ENCODE measurements at regions not wholly inside any gene's neighbourhood (a gene's known extent, or its start where the extent isn't known, plus 50 kb on each side); places are given as distances from the start of the nearest gene placed in this dataset.
A peak's percentile ranks its signal among the peaks of the same experiment; 100 is the strongest.

DNA sequence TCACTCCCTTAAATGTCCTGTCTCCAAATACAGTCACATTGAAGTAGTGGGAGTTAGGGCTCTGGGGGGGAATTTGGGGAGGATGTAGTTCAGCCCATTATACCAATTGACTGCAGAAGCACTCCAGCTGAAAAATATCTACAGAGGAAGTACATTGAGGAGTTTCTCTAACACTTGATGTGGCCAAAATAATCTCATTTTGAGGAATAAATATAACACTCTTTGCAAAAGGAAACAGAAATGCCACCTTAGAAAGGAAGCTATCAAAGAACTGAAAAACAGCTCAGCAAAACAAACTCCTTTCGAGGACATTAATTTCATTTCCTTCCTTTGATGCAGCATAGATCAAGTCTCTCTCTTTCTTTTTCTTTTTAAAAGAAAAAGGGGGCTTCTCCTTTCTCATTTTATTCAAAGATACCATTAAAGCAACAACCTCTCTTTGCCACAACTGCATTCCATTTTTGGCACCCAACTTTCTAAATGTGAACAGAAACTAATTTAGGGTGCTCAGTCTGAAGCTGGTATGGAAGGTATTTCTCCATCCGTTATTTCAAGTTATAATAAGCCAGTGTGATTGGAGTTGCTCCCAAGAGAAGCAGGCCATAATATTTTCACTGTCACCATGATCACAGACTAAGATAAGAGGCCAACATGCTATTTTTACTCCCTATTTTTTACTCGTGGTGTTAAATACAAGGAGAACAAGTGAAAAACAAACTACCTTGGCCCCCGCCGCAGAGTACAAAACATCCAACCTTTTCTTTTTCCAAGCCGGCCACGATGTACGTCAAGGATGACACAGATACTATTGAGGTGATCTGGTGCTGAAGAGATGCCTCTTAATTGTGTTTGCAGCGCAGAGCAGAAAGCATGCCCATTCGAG, 230.4 kb upstream of the GATB start:
- DNase-seq (ENCODE audit: low read depth, low spot score), result no peak

DNA sequence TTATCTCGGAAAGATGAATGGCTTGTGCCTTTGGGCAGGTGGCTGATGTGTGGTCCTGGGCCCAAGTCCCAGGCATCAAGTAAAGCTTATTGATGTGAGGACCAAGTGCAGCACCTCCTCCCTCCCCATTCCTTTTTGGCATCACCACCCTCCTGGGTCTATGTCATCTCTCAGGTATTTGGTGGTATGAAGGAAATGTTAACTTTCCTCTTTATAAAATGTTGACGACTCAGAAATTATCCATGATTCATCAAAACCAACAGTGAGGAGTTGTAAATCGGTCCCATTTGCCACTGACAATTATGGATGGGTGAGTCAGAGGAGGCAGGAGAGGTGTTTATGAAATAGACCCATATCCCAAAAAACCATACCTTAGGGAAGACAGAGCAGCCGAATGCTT, 229.4 kb upstream of the GATB start:
- no peak for DNase-seq (ENCODE audit: low read depth, low spot score)

GRCh38 chr4:151988591-151988990, 227.8 kb upstream of the GATB start:
- no peak for DNase-seq (ENCODE audit: low read depth, low spot score)

GRCh38 chr4:151987606-151988005, 226.8 kb upstream of the GATB start:
- DNase-seq (ENCODE audit: low read depth, low spot score), result no peak

DNA sequence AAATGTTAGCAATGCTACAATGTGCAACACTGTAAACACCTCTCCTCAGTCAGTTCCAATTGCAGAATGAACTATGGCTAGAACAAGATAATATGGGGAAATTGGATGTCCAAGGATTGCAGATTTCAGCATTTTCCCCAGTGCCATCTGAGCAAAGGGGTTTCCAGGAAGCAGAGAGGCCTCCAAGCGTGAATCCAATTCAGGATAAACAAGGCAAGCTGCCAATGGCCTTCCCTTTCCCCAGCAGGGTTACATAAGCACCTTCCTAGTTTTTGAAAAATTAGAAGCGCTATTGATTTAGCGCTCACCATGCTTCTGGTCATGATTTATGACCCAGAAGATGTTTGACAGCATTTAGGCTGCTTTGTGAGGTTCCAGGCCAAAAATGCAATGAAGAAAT, 223.0 kb upstream of the GATB start:
- DNase-seq (ENCODE audit: low read depth, low spot score), result no peak

GRCh38 chr4:151979819-151980218, 219.0 kb upstream of the GATB start:
- DNase-seq (ENCODE audit: low read depth, low spot score), result no peak

DNA sequence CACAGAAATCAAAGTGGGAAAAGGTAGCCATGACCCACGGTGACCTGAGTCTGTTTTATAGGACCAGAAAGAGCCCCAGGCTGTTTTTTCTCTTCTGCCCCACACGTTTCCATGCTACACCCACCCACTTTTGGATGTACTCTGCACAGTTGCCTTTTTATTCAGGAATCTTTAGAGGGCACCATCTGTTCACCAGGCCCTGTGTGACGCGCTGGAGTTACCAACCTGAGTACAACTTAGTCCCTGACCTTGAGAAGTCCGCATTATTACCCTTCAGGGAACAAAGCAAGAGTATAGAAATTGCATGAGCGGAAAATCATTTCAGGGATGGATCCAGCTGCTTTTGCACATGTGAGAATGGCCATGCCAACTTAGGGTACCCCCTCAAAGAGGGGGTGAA, 207.8 kb upstream of the GATB start:
- no peak for DNase-seq (ENCODE audit: low read depth, low spot score)

DNA sequence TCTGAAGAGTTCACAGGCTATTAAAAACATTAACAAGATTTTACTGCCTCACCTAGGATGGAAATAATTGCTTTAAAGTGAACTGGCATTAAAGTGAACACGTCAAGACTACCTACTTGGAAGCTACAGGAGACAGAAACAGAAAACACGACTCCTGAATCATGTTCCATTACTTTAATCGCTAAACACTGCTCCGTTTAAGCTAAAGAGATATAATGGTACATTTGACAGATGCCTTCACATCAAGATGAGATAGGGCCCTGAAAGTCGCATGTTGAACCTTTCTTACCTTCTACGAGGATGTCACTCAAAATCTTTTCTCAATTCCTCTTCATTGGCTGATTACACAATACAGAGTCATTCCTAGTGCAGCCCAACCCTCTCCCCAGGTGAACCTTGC, 206.3 kb upstream of the GATB start:
- DNase-seq (ENCODE audit: low read depth, low spot score), result no peak

DNA sequence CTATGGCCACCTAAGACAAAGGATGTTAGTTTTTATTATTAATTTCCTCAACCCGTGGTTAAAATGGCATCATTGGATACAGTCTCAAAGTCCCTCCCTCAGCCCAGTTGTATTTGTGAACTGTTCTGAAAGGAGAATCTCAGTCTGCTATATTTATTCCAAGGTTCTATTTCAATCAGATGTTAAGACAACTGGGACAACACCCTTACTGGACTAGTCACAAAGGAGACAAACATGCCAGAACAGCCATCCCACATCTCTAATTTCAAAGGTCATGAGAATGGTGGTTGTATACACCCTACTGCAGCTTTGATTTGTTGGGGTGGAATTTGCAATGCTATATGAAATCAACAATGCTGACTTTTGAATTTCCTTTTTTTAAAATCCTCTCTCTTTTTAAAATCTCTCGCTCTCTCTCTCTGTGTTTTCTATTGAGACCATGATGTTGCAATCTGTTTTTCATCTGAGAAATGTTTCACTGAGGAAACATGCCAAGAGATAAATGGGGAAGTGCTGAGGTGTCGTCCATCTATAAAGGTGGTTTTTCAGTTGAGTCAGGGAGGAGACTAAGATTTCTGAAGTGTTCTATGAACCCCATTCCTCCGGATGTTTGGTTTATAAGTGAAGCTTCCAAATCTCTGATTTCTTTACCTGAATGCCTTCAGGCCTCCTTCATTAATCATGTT, 201.5 kb upstream of the GATB start:
- no peak for DNase-seq (ENCODE audit: low read depth, low spot score)

GRCh38 chr4:151961456-151961855, 200.6 kb upstream of the GATB start:
- no peak for DNase-seq (ENCODE audit: low read depth, low spot score)

DNA sequence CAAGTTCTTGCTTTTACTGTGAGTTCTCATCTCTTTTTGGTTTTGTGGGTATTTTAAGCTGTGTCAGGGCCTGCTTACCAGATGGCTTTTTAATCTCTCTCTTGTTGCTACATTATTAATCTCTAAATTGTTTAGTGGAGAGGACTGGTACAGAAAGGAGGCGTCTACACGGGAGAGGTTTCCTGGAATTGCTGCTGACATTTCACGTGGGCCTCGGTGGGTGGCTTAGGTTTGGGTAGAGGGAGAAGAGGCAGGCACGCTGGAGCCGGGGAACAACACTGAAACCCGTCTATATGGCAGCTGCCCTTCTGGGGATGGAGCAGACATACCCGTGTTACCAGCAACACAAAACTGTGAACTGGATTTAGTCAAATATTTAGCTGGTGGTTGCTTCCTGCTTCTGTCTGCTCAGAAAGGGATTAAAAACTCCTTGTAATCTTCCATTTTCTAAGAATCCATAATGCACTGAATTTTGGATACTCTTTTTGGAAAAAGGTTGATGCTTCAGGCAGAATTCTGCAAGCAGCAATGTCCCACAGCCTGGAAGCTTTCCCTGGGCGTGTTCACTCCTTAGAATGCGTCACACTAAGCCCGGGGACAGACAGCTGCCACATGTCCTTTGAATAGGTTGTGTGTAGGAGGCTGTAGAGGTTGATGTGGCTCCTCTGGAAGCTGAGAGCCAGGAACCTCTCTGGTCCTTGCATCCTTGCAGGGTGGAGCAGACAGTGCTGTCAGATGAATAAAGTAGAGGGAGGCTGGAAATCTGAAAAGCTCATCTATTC, 199.8 kb upstream of the GATB start:
- no peak for DNase-seq (ENCODE audit: low read depth, low spot score)

DNA sequence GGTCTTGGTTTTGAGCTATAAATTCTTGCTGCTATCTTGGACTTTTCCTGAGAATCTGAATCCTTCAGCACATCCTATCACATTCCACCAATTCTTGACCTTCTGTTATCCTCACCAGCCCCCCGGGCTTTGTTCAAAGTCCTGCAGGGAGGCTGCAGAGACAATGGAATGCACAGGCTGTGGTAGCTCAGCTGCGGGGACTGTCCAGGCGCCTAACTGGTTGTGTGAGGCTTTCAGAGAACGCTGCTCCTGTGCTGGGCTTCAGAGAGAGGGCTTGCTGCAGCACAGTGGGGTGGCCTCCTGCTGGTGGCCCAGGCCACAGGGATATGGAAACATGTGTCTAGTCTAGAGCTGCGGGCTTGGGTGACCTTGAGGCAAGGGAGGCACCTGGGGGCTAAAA, 196.3 kb upstream of the GATB start:
- peak; percentile 96 for DNase-seq (ENCODE audit: low read depth, low spot score)

- peak; percentile 35 for DNase-seq (ENCODE audit: low read depth, low spot score)
Measured at GRCh38 chr4:151955721-151956380, 195.0 kb upstream of the GATB start.

- no peak for DNase-seq (ENCODE audit: low read depth, low spot score)
Measured at GRCh38 chr4:151953795-151954372, 193.1 kb upstream of the GATB start.

- DNase-seq (ENCODE audit: low read depth, low spot score), result peak; percentile 10
Measured at GRCh38 chr4:151953312-151953711, 192.5 kb upstream of the GATB start.

DNA sequence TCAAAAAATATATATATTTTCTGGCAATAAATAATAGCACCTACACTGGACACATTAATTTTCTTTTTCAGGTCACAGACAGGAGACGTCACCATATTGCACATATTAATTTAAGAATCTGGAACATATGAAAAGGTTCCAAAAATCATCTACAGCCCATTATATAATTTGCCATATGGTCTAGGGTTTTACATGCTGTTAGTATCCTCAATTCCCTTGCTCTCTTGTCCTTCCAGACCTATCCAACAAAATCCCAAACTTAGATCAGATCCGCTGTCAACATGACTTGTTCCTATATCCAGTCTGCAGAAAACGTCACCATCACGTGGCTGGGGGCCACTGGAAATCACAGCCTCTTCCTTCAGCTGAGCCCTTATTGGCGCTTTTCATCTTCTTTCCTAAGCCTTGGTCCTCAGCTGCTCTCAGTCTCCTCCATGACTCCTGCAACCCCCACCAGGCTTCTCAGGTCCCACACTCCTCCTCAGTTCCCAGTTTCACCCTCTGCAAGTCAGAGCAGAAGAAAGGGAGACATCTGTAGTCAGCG, 192.0 kb upstream of the GATB start:
- DNase-seq (ENCODE audit: low read depth, low spot score), result no peak

- DNase-seq (ENCODE audit: low read depth, low spot score), result peak; percentile 17
Measured at GRCh38 chr4:151952137-151952536, 191.3 kb upstream of the GATB start.

- no peak for DNase-seq (ENCODE audit: low read depth, low spot score)
Measured at GRCh38 chr4:151951671-151952050, 190.9 kb upstream of the GATB start.

DNA sequence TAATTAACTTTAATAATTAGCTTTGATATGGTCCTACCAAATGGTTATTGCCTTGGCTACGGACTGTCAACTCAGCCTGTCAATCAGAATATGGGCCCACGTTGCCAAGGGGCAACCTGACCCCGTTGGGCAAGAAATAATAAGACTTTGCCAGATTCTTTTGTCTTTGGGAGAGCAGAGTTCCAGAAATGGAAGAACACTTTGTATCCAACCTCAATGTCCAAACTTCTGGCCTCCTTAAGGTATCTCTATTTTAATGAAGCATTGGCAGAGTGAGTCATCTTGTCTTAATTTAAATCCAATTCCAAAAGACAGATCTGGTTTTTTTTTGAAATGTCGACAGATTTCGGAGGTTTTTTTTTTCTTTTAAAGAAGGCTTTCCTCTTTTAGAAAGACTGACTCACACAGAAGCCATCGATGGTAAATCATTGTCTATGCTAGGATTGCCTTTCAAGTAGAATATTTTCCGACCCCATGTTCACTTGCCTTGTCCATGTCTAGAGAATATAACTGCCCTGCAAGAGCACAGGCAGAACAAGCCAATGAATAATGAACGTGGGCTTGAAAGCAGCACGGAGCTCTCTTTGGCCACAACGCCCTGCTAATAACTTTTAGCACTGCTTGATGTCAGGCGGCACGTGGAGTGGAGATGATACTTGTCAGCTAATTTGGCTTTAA, 190.3 kb upstream of the GATB start:
- DNase-seq (ENCODE audit: low read depth, low spot score), result no peak

DNA sequence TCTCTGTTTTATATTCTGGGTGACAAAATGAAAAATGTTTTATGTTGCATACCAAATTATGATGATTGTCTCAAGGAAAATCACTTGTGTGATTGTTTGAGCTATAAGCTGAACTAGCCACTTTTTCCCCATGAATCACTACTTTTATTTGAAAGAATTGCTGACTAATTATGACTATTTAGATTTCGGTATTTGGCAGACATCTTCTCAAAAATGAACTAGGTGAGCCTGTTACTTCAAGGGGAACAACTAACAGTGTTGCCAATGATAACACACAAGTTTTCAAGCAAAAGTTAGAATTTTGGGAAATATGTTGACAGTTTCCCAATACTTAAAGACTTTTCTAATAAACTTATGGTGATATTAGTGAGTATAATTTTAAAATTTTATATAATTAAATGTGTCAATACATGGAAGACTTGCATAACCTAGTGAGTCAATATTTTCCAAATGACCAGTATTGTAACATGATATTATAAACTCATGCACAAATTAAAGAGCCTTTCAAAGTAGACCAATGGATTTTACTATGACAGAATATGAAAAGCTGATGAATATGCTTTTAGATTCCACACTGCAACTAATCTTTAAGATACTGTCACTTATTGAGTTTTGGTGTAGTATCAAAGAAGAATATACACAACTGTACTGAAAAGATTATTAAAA, 187.7 kb upstream of the GATB start:
- no peak for DNase-seq (ENCODE audit: low read depth, low spot score)

Data from ELF-1 (cell line).